ENCODE measurements at regions not wholly inside any gene's neighbourhood (a gene's known extent, or its start where the extent isn't known, plus 50 kb on each side); places are given as distances from the start of the nearest gene placed in this dataset.
"Not testable (repeated sequence)": the region's sequence is repeated elsewhere in the genome, so short reads cannot be mapped to it uniquely, and the experiment has no call there.

- no peak for DNase-seq (ENCODE audit: low read depth in 1 of 2, low spot score in 1 of 2)
These were observed 246.1 kb upstream of the CYRIA start for GRCh38 chr2:16911746-16912145.

DNA sequence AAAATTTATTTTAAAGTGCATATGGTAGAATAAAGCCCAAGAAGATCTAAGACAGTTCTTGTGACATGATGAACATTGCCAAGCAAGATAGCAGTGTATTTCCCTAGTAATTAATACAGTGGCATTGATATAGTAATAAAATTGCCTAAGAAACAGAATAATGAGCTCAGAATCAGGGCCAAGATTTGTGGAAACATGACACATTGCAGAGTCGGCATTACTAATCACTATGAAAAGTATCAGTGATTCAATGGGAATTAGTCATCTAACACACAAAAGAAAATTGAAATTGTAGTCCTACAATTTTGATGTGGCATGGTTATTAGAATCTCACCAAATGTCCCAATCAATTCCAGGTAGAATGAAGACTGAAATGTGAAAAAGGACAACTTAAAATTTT is 243.0 kb upstream of the CYRIA start:
- DNase-seq (ENCODE audit: low read depth in 1 of 2, low spot score in 1 of 2): no peak

DNA sequence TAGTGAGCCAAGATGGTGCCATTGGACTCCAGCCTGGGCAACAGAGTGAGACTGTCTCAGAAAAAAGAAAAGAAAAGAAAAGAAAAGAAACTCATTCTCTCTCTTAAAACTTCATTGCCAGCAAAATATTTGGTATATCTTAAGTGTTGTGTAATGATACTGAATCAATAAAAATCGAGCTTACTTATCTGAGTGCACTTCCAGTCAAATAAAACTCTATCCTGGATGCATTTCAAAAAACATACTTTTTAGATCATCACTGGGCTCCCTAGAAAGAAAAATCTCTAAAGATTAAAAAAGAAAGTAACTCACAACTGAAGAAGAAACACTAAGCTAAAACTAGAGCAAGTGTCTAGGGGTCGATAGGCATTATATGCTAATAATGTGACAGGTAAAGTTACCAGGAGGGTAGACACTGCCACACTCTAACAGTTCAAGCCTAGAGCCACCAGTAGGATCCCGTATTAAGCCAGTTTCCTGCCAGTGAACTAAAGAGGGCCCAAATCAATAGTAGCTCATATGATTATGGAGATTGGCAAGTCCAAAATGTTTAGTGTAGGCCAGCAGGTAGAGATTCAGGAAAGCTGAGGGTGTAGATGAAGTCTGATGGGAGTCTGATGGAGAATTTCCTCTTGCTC is 242.1 kb upstream of the CYRIA start:
- no peak for DNase-seq (ENCODE audit: low read depth in 1 of 2, low spot score in 1 of 2)

- not testable (repeated sequence) for DNase-seq (ENCODE audit: low read depth in 1 of 2, low spot score in 1 of 2)
These were observed 239.7 kb upstream of the CYRIA start for GRCh38 chr2:16905325-16905724.

- no peak for DNase-seq (ENCODE audit: low read depth in 1 of 2, low spot score in 1 of 2)
These were observed 234.9 kb upstream of the CYRIA start for GRCh38 chr2:16900405-16901025.

DNA sequence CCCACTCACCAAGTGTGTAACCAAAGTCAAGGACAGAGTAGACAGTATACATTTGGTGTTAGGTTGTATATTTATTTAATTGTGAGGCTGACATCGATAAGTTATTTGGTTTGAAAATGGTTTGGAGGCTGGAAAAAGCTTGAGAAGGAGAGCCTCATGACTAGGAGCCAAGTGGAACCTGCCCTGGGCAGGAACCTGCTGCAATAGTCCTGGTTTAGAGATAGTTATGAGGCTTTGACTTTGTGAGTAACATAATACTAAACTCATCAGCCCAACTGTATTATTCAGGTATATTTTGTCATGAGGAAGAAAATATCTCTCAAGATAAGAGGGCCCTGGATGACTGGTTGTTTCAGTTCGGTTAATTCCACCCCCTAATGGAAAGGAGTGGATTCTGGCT is 234.3 kb upstream of the CYRIA start:
- no peak for DNase-seq (ENCODE audit: low read depth in 1 of 2, low spot score in 1 of 2)

- no peak for DNase-seq (ENCODE audit: low read depth in 1 of 2, low spot score in 1 of 2)
These were observed 224.4 kb upstream of the CYRIA start for GRCh38 chr2:16890081-16890480.

DNA sequence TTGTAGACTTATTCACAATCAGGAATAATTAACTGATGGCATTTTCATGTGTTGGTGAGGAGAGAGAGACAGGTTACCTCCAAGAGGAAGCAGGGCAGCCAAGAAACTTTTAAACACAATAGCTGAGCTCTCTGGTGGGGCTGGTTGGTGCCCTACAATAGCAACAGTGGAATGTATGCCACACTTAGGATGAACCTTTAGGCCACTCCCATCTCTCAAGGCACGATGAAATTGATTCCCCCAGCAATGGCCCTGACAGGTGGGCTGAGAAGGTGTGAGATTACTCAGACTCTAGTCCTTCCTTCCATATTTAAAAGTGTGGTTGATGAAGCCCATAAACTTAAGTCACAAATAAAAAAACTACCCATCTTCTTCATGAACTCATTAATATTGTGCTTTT is 219.4 kb upstream of the CYRIA start:
- DNase-seq (ENCODE audit: low read depth in 1 of 2, low spot score in 1 of 2): no peak

DNA sequence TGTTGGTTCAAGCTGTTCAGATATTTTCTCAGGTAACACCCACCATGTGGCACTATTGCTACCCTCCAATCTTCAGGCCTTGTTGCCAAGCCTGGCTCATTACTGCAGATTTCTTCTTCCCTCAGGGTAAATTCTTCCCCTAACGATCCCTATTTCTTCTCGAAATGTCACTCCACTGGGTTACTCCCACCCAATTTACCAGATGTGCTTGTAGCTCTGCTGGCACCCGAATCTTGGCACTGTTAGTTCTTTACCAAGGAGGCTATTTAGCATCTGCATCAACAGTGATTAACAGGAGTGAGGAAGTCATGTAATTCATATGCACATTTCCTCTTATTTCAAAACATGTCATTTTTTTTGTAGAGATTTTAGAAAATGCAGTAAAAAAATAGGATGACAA is 217.1 kb upstream of the CYRIA start:
- DNase-seq (ENCODE audit: low read depth in 1 of 2, low spot score in 1 of 2): no peak

DNA sequence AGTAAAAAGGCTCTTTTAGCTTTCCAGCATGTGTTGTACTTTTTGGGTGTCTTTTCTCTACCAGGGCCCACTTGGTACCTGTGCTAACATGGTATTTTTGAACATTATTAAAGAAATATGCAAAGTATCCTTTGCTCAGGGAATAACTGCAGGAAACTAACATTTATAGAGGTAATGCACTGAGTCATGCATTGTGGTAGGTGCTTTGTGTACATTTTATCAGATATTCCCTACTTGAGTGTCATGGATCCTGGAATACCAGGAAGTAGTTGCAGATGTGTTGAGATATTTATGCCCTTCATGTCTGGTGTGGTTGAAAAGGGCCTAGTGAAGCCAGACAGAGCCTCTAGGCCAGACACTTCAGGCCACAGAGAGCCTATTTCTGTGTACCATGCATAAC is 215.5 kb upstream of the CYRIA start:
- no peak for DNase-seq (ENCODE audit: low read depth in 1 of 2, low spot score in 1 of 2)

GRCh38 chr2:16871411-16871810 is 205.8 kb upstream of the CYRIA start:
- no peak for DNase-seq (ENCODE audit: low read depth in 1 of 2, low spot score in 1 of 2)

DNA sequence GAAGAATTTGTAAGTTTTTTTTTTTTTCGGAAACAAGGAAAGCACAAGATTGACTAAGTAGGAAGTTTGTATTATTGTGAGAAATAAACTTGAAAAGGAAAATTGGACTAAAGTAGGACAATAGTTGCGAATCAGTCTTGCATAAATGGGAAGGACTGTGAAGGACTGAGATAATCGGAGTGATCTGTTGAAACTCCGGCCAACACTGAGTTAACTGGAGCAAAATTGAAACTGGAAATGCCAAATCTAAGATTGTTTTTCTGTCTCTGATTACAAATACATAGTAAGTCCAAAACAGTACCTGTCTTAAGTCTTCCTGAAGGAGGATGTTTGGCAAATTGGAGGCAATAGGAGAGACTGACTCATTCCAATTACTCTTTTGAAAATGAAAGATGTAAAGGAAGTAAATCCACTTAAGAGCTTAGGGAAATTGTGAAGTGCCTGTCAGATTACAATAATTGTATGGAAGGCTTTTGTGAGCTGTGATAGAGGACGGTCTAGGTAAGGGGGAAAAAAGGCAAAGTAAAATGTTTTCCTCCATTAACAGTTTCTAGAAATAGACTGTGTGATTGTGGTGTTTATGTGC is 204.9 kb upstream of the CYRIA start:
- DNase-seq (ENCODE audit: low read depth in 1 of 2, low spot score in 1 of 2): no peak

DNA sequence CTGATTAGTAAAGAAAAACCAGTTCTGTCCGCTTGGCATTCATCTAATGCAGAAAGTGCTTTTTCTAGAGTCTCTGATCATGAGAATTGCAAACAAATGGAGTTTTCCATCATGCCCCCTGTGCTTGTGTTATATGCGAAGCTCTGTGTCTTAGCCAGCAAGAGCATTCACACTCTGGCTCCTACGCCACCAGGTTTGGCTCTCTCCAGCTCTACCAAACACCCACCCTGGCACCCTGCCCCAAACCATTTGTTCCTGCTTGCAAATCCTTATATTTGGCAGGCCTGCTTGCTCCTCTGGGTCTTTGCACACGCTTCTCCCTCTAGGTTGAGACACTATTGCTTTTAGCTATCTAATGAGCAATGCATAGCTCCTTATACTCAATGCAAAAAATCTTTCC is 204.1 kb upstream of the CYRIA start:
- no peak for DNase-seq (ENCODE audit: low read depth in 1 of 2, low spot score in 1 of 2)

GRCh38 chr2:16862471-16862870 is 196.8 kb upstream of the CYRIA start:
- DNase-seq (ENCODE audit: low read depth in 1 of 2, low spot score in 1 of 2): no peak

- DNase-seq (ENCODE audit: low read depth in 1 of 2, low spot score in 1 of 2): no peak
These were observed 195.9 kb upstream of the CYRIA start for GRCh38 chr2:16861530-16861929.

DNA sequence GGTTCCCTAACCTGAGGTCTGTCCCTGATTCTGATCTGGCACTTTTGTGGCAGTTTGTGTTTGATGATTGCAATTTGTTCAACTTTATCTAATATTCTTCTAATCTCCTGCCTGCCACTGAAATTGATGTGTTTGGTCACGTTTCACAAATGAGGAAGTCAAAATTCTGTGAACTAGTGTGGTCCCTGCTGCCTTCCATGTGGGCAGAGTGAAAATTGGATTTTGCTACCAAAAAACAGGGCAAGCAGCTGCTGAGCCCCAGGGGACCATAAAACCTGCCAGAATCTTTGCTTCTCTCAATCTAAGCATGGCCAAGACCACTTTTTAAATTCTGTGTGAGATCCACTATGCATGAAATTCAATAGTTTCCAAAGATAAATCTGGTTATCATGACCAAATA is 195.5 kb upstream of the CYRIA start:
- DNase-seq (ENCODE audit: low read depth in 1 of 2, low spot score in 1 of 2): no peak

- DNase-seq (ENCODE audit: low read depth in 1 of 2, low spot score in 1 of 2): no peak
These were observed 195.0 kb upstream of the CYRIA start for GRCh38 chr2:16860627-16861026.

GRCh38 chr2:16855183-16855582 is 189.5 kb upstream of the CYRIA start:
- DNase-seq (ENCODE audit: low read depth in 1 of 2, low spot score in 1 of 2): no peak

- no peak for DNase-seq (ENCODE audit: low read depth in 1 of 2, low spot score in 1 of 2)
These were observed 187.5 kb upstream of the CYRIA start for GRCh38 chr2:16853088-16853487.

DNA sequence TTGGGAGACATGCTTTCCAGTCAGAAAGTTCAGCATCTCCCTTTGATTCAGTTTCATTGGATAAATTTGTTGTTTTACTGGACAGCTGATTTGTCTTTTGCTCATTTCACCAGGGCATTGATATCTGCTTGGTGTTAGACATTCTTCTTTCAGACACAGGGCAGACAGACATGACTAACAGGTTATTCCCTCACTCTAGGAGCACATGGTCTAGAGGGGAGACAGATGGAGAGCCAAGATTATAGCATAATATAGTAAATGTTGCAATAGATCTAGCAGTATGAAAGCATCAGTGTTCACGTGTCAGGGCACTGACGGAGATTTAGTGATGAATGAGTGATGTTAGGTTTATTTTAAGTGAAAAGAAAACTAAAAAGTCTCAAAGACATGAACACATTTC is 187.0 kb upstream of the CYRIA start:
- DNase-seq (ENCODE audit: low read depth in 1 of 2, low spot score in 1 of 2): no peak

DNA sequence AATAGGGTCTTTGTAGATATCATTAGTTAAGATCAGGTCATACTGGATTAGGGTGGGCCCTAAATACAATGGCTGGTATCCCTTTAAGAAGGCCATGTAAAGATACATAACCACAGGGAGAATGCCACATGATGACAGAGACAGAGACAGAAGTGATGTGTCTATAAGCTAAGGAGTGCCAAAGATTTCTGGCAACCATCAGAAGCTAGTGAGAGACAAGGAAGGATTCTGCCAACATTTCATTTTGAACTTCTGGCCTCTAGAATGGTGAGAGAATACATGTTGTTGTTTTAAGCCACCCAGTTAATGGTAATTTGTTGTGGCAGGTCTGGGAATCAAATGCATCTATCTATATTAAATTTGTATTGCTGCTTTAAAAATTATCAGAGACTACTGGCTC is 185.5 kb upstream of the CYRIA start:
- no peak for DNase-seq (ENCODE audit: low read depth in 1 of 2, low spot score in 1 of 2)

GRCh38 chr2:16840496-16841172 is 175.0 kb upstream of the CYRIA start:
- DNase-seq (ENCODE audit: low read depth in 1 of 2, low spot score in 1 of 2): no peak
